GM12878 (cell line): ENCODE measurements at regions not wholly inside any gene's neighbourhood (a gene's known extent, or its start where the extent isn't known, plus 50 kb on each side); places are given as distances from the start of the nearest gene placed in this dataset.

Experiments used
- BCLAF1 ChIP-seq: fragments of 450-650 bp; IDR thresholded peaks from 2 replicates; pipeline ENCODE4 v1.6.1; 2017; ENCODE audit warnings: antibody characterized with exemption, mild to moderate bottlenecking, moderate library complexity
- E2F8 ChIP-seq: fragments of 450-650 bp; IDR thresholded peaks from 2 replicates; pipeline ENCODE4 v1.6.1; 2018; ENCODE audit warnings: mild to moderate bottlenecking, low read depth, moderate library complexity; ENCODE audit not compliant: partially characterized antibody
- HDAC6 ChIP-seq: fragments of 200-600 bp; sonication (generic); IDR thresholded peaks from one replicate; pipeline ENCODE4 v1.8.0; 2017; ENCODE audit warnings: antibody characterized with exemption; ENCODE audit not compliant: unreplicated experiment
- NFYB ChIP-seq: IDR thresholded peaks from 2 replicates; pipeline ENCODE4 v1.6.1; 2011; ENCODE audit warnings: low read depth, mild to moderate bottlenecking, low read length, improper control_type of control experiment, moderate library complexity; ENCODE audit not compliant: insufficient read depth
- PBX3 ChIP-seq: IDR thresholded peaks from 2 replicates; pipeline ENCODE4 v1.6.1; 2011; ENCODE audit warnings: mild to moderate bottlenecking, low read depth, low read length, moderate library complexity; ENCODE audit not compliant: insufficient replicate concordance
- RBBP5 ChIP-seq: fragments of 200-600 bp; sonication (generic); conservative IDR thresholded peaks from 2 replicates; pipeline ENCODE4 v1.6.1; 2016
- ZNF384 ChIP-seq: IDR thresholded peaks from 2 replicates; pipeline ENCODE4 v1.6.1; 2012; ENCODE audit warnings: low read depth, mild to moderate bottlenecking, low read length, improper control_type of control experiment, borderline replicate concordance

GRCh38 chrX:77088233-77088632 lies 359.0 kb upstream of the FGF16 start (continued):
- no peak for TF ChIP-seq BCLAF1
- TF ChIP-seq PBX3: no peak
- TF ChIP-seq E2F8: no peak
- TF ChIP-seq NFYB: no peak
- no peak for TF ChIP-seq HDAC6
- TF ChIP-seq RBBP5: no peak
- TF ChIP-seq ZNF384: no peak
